Lower leg skin (tissue), 4 donors: ENCODE measurements at regions not wholly inside any gene's neighbourhood (a gene's known extent, or its start where the extent isn't known, plus 50 kb on each side); places are given as distances from the start of the nearest gene placed in this dataset.

Source experiments
- DNase-seq, 2 donors: peaks; one replicate each; pipeline ENCODE4 v3.0.0-alpha.2; 2019; ENCODE audit warnings: low spot score in 2 of 2
- H3K4me3 ChIP-seq: fragments of 200-600 bp; sonication (generic); 2 replicates; pipeline ENCODE4 v1.5.1; 2017; ENCODE audit warnings: mild to moderate bottlenecking, low read depth; ENCODE audit not compliant: poor library complexity, severe bottlenecking
- CTCF ChIP-seq, 3 donors: fragments of 450-650 bp; IDR thresholded peaks; one replicate each; pipeline ENCODE4 v1.5.1; 2016; ENCODE audit warnings: antibody characterized with exemption in 3 of 3, mild to moderate bottlenecking in 3 of 3, moderate library complexity in 2 of 3
- POLR2A ChIP-seq, 2 donors: fragments of 450-650 bp; IDR thresholded peaks; one replicate each; pipeline ENCODE4 v1.6.1; 2016 to 2017; ENCODE audit warnings: antibody characterized with exemption in 2 of 2, mild to moderate bottlenecking in 1 of 2, moderate library complexity in 1 of 2
- WGBS, 2 donors: methylation state at CpG; one replicate each; pipeline ENCODE4 v1.1.5; 2018; 5-methylcytosine and 5-hydroxymethylcytosine counted together
- intact Hi-C: fragments of 100-400 bp; cut with DNase I; formaldehyde crosslinking; loops from one replicate; pipeline ENCODE4 v1.15.0; 2023; ENCODE audit warnings: low total_unique reads

GRCh38 chr12:41962171-41962572 is 182.5 kb downstream of the GXYLT1 start:
- TF ChIP-seq CTCF (IDR thresholded peaks at IDR 0.05) (no peak), POLR2A (IDR thresholded peaks at IDR 0.05) (no peak)
- intact Hi-C loops, result no loop called here
- no peak overlapping the region for H3K4me3 ChIP-seq
- WGBS, 2 donors, result 38 to 60% methylated on average over 5 of the region's 5 CpGs
- no peak for DNase-seq

- 75 to 79% methylated on average over 2 of the region's 2 CpGs for WGBS, 2 donors
- intact Hi-C loops, result no loop called here
- TF ChIP-seq CTCF (IDR thresholded peaks at IDR 0.05) (no peak), POLR2A (IDR thresholded peaks at IDR 0.05) (no peak)
- no peak overlapping the region for H3K4me3 ChIP-seq
- no peak for DNase-seq
These were observed 185.4 kb downstream of the GXYLT1 start for GRCh38 chr12:41959271-41959670.

- 47 to 53% methylated on average over 2 of the region's 2 CpGs for WGBS, 2 donors
- no peak overlapping the region for H3K4me3 ChIP-seq
- intact Hi-C loops, result no loop called here
- no peak for TF ChIP-seq POLR2A (IDR thresholded peaks at IDR 0.05)
- no peak for TF ChIP-seq CTCF (IDR thresholded peaks at IDR 0.05)
- DNase-seq, result no peak
These were observed 188.3 kb downstream of the GXYLT1 start for GRCh38 chr12:41956353-41956752.

GRCh38 chr12:41950455-41950854 is 194.2 kb downstream of the GXYLT1 start:
- intact Hi-C loops, result no loop called here
- no peak overlapping the region for H3K4me3 ChIP-seq
- WGBS, 2 donors, result 35 to 76% methylated on average over 1 of the region's 1 CpG
- DNase-seq, result no peak
- TF ChIP-seq CTCF (IDR thresholded peaks at IDR 0.05), result no peak
- TF ChIP-seq POLR2A (IDR thresholded peaks at IDR 0.05), result no peak

- TF ChIP-seq POLR2A (IDR thresholded peaks at IDR 0.05), result no peak
- TF ChIP-seq CTCF (IDR thresholded peaks at IDR 0.05), result no peak
- intact Hi-C loops, result no loop called here
- no peak overlapping the region for H3K4me3 ChIP-seq
- DNase-seq, result no peak
- WGBS, 2 donors, result 80 to 100% methylated on average over 2 of the region's 2 CpGs
These were observed 198.6 kb downstream of the GXYLT1 start for GRCh38 chr12:41946106-41946505.

GRCh38 chr12:41944216-41944615 is 200.5 kb downstream of the GXYLT1 start:
- TF ChIP-seq CTCF (IDR thresholded peaks at IDR 0.05), result no peak
- no peak for TF ChIP-seq POLR2A (IDR thresholded peaks at IDR 0.05)
- intact Hi-C loops, result no loop called here
- H3K4me3 ChIP-seq, result no peak overlapping the region
- 39 to 74% methylated on average over 2 of the region's 2 CpGs for WGBS, 2 donors
- DNase-seq, result no peak
